ENCODE measurements at regions not wholly inside any gene's neighbourhood (a gene's known extent, or its start where the extent isn't known, plus 50 kb on each side); places are given as distances from the start of the nearest gene placed in this dataset.
"Not testable (repeated sequence)": the region's sequence is repeated elsewhere in the genome, so short reads cannot be mapped to it uniquely, and the experiment has no call there.

DNA sequence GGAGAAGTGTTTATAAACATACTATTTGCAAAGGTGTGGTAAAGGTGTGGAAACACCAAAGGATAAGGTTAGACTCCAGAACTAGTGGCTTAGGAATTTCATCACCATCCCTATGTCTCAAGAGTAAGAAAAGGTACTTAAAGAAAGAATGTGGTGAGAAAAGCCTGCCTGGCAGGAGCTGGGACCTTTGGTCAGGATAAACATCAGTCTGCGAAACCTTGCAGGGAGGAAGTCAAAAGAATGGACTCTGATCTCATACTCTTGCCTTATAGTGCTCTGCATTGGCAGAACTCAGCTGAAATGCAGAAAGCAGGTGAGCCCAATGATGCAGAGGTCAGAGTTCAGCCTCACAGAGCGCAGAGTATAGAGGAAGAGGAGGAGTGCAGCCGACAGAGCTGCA lies 97.2 kb upstream of the NR3C2 start:
- TF ChIP-seq CTCF (IDR thresholded peaks at IDR 0.05; ENCODE audit: control insufficient read depth, extremely low read depth, insufficient read depth) = no peak
- no peak overlapping the region for H3K4me3 ChIP-seq (ENCODE audit: low read depth, low read length)
- no peak for DNase-seq (ENCODE audit: low read depth)

- DNase-seq (ENCODE audit: low read depth); H3K4me3 ChIP-seq (ENCODE audit: low read depth, low read length): not testable (repeated sequence)
These were observed 91.6 kb upstream of the NR3C2 start for GRCh38 chr4:148533851-148534250.

DNA sequence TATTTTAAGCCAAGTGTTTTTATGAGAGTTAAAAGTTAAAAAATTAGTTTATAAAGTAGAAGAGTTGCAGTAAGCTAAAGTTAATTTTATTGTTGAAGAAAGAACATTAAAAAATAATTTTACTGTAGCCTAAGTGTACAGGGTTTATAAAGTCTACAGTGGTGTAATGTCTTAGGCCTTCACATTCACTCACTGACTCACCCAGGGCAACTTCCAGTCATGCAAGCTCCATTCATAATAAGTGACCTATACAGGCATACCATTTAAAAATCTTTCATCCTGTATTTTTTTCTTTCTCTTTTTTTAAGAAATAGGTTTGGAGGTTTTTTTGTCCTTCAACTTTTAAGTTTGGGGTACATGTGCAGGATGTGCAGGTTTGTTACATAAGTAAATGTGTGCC lies 87.9 kb upstream of the NR3C2 start:
- no peak for DNase-seq (ENCODE audit: low read depth)
- no peak overlapping the region for H3K4me3 ChIP-seq (ENCODE audit: low read depth, low read length)
- TF ChIP-seq CTCF (IDR thresholded peaks at IDR 0.05; ENCODE audit: control insufficient read depth, extremely low read depth, insufficient read depth) = no peak

GRCh38 chr4:148527571-148527970 lies 85.4 kb upstream of the NR3C2 start:
- no peak overlapping the region for H3K4me3 ChIP-seq (ENCODE audit: low read depth, low read length)
- no peak for TF ChIP-seq CTCF (IDR thresholded peaks at IDR 0.05; ENCODE audit: control insufficient read depth, extremely low read depth, insufficient read depth)
- no peak for DNase-seq (ENCODE audit: low read depth)

- TF ChIP-seq CTCF (IDR thresholded peaks at IDR 0.05; ENCODE audit: control insufficient read depth, extremely low read depth, insufficient read depth) = no peak
- no peak for DNase-seq (ENCODE audit: low read depth)
- H3K4me3 ChIP-seq (ENCODE audit: low read depth, low read length) = no peak overlapping the region
These were observed 80.8 kb upstream of the NR3C2 start for GRCh38 chr4:148522995-148523394.

DNA sequence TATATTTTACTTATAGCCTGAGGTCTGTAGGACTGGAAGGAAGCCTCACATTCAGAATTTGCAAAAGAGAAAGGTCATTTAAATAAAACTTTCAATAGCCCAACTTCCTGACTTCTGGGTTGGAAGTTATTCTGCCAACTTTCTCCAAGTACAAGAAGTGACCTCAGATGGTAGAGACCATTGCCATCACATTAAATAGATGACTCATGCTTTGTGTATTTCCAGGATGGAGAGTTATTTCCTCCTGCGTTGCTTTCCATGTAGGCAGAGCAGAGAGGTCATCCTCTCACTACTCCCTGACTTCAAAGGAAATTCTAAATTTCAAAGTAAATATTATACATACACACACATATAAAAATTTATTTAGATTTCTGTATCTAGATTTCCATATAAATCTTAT lies 73.0 kb upstream of the NR3C2 start:
- no peak overlapping the region for H3K4me3 ChIP-seq (ENCODE audit: low read depth, low read length)
- peak; percentile 53 for DNase-seq (ENCODE audit: low read depth)
- no peak for TF ChIP-seq CTCF (IDR thresholded peaks at IDR 0.05; ENCODE audit: control insufficient read depth, extremely low read depth, insufficient read depth)

DNA sequence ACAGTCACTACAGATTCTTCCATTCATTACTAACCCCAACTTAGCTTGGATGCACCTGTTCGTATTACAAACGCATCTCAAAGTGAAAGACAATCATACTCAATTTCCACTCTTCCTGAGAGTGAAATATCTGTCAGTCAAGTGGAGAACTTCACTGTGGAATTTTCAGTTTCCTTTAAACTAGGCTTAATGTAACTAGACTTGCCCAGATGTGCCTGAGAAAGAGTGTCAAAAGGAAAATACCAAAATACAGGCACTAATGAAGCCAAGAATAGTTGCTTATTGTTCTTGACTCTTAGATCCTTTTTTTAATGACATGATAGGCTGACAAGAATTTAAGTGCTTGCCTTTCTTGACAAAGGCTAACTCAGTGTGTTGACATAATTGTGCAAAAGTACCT lies 72.4 kb upstream of the NR3C2 start:
- no peak for DNase-seq (ENCODE audit: low read depth)
- TF ChIP-seq CTCF (IDR thresholded peaks at IDR 0.05; ENCODE audit: control insufficient read depth, extremely low read depth, insufficient read depth) = no peak
- H3K4me3 ChIP-seq (ENCODE audit: low read depth, low read length) = no peak overlapping the region

DNA sequence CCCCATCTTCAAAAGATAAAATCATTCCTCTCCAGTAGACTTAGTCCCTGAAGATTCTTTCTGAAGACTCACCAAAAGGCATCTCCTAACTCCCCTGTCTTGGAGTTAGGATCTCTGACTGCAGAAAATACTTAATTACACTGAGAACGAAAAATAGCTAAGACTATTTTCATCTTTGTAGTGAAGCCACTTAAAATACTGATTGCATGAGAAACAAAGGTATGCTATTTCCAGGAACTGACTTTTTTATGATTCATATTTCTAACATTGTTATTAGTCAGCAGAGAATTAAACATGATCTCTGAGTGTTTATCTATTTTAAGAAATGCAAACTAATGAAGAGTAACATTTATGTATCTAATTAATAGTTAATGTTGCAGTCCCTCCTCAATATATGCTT lies 71.8 kb upstream of the NR3C2 start:
- no peak for TF ChIP-seq CTCF (IDR thresholded peaks at IDR 0.05; ENCODE audit: control insufficient read depth, extremely low read depth, insufficient read depth)
- no peak overlapping the region for H3K4me3 ChIP-seq (ENCODE audit: low read depth, low read length)
- DNase-seq (ENCODE audit: low read depth) = no peak

Measured in LNCaP clone FGC (cell line).